ENCODE measurements at regions not wholly inside any gene's neighbourhood (a gene's known extent, or its start where the extent isn't known, plus 50 kb on each side); places are given as distances from the start of the nearest gene placed in this dataset.

DNA sequence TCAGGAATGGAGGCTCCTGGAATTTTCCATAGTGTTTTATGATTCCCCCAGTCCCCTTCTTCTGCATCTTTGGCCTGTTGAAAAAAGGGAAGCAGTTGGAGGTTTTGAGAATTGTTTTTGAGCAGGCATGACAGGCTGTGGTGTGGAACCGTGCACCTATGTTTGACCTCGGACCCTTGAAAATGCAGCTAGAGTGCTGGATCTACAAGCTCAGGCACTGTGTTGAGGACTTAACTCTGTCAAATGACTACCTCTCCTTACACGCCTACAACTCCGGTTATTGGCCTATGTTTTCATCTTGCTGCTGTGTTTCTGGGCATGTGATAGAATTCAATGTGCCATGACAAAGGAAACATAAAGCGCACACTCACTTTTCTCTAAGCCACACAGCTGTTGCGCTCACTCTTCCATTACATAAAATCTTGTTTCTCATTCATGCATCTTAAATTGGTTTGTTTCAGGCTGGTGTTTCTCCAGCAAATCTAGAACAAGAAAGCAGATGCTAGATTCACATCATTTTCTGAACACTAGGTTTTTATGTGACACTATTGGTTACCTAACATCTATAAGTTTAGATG lies 616.6 kb downstream of the FGF9 start:
- H3K36me3 ChIP-seq (ENCODE audit: control insufficient read depth, insufficient read depth, low read length): no peaks in the 10 kb centered on the region
- no peak overlapping the region for H3K4me3 ChIP-seq (ENCODE audit: low read length)
- H3K9me3 ChIP-seq (ENCODE audit: control insufficient read depth, low read length): no peaks in the 10 kb centered on the region
- H3K36me3 Mint-ChIP-seq (ENCODE audit: low read depth): no peaks in the 10 kb centered on the region
- no peak overlapping the region for H3K4me3 Mint-ChIP-seq
- H3K4me1 Mint-ChIP-seq: no peaks in the 10 kb centered on the region
- no peak overlapping the region for H3K27ac ChIP-seq (ENCODE audit: low read depth, low read length)
- H3K27me3 Mint-ChIP-seq (ENCODE audit: insufficient read depth): no peaks in the 10 kb centered on the region
- H3K4me1 ChIP-seq (ENCODE audit: control insufficient read depth, insufficient read depth, low read length): no peaks in the 10 kb centered on the region
- TF ChIP-seq, protein P1, sequence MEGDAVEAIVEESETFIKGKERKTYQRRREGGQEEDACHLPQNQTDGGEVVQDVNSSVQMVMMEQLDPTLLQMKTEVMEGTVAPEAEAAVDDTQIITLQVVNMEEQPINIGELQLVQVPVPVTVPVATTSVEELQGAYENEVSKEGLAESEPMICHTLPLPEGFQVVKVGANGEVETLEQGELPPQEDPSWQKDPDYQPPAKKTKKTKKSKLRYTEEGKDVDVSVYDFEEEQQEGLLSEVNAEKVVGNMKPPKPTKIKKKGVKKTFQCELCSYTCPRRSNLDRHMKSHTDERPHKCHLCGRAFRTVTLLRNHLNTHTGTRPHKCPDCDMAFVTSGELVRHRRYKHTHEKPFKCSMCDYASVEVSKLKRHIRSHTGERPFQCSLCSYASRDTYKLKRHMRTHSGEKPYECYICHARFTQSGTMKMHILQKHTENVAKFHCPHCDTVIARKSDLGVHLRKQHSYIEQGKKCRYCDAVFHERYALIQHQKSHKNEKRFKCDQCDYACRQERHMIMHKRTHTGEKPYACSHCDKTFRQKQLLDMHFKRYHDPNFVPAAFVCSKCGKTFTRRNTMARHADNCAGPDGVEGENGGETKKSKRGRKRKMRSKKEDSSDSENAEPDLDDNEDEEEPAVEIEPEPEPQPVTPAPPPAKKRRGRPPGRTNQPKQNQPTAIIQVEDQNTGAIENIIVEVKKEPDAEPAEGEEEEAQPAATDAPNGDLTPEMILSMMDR (conservative IDR thresholded peaks at IDR 0.05): no peak
- no peaks in the 10 kb centered on the region for H3K27me3 ChIP-seq (ENCODE audit: control insufficient read depth, insufficient read depth, low read length, poor library complexity, severe bottlenecking)
- DNase-seq: no peak
- no peaks in the 10 kb centered on the region for H3K9me3 Mint-ChIP-seq
- H3K27ac Mint-ChIP-seq: no peak overlapping the region
- WGBS, 2 experiments (ENCODE audit: insufficient coverage in 1 of 2, insufficient read length in 1 of 2): 90 to 96% methylated on average over 6 of the region's 6 CpGs
- H3K9ac ChIP-seq (ENCODE audit: extremely low read depth, low read length, poor library complexity, severe bottlenecking): no peak overlapping the region

DNA sequence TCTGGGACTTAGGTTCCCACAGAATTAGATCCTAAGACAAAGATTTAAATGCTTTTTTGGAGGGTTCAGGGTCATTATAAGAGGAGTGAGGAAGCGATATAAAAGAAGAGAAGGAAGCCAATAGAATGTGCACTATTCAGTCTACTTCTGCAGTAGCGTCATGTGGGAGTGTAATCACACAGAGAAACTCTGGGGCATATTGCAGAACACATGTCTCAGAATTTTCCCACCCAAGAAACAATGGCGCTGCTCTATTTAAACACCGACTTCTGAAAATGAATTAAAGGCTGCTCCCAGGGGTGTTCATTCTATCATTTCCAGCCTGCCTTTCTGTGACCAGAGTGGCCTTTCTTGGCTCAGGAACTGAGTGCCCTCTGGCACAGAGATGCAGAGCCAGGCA lies 617.6 kb downstream of the FGF9 start:
- Mint-ChIP-seq H3K4me1 (no peaks in the 10 kb centered on the region), H3K9me3 (no peaks in the 10 kb centered on the region), H3K27me3 (ENCODE audit: insufficient read depth) (no peaks in the 10 kb centered on the region), H3K27ac (no peak overlapping the region), H3K4me3 (no peak overlapping the region), H3K36me3 (ENCODE audit: low read depth) (no peaks in the 10 kb centered on the region)
- Histone ChIP-seq H3K27ac (ENCODE audit: low read depth, low read length) (no peak overlapping the region), H3K27me3 (ENCODE audit: control insufficient read depth, insufficient read depth, low read length, poor library complexity, severe bottlenecking) (no peaks in the 10 kb centered on the region), H3K9me3 (ENCODE audit: control insufficient read depth, low read length) (no peaks in the 10 kb centered on the region), H3K4me3 (ENCODE audit: low read length) (no peak overlapping the region), H3K4me1 (ENCODE audit: control insufficient read depth, insufficient read depth, low read length) (no peaks in the 10 kb centered on the region), H3K36me3 (ENCODE audit: control insufficient read depth, insufficient read depth, low read length) (no peaks in the 10 kb centered on the region), H3K9ac (ENCODE audit: extremely low read depth, low read length, poor library complexity, severe bottlenecking) (no peak overlapping the region)
- TF ChIP-seq, protein P1 (conservative IDR thresholded peaks at IDR 0.05): no peak
- 94 to 98% methylated on average over 4 of the region's 4 CpGs for WGBS, 2 experiments (ENCODE audit: insufficient coverage in 1 of 2, insufficient read length in 1 of 2)
- no peak for DNase-seq

GRCh38 chr13:22289711-22290110 lies 618.8 kb downstream of the FGF9 start:
- no peak overlapping the region for H3K4me3 Mint-ChIP-seq
- 83 to 100% methylated on average over 1 of the region's 2 CpGs for WGBS, 2 experiments (ENCODE audit: insufficient coverage in 1 of 2, insufficient read length in 1 of 2)
- no peaks in the 10 kb centered on the region for H3K9me3 Mint-ChIP-seq
- Histone ChIP-seq H3K4me3 (ENCODE audit: low read length) (no peak overlapping the region), H3K36me3 (ENCODE audit: control insufficient read depth, insufficient read depth, low read length) (no peaks in the 10 kb centered on the region), H3K4me1 (ENCODE audit: control insufficient read depth, insufficient read depth, low read length) (no peaks in the 10 kb centered on the region), H3K27ac (ENCODE audit: low read depth, low read length) (no peak overlapping the region), H3K9me3 (ENCODE audit: control insufficient read depth, low read length) (no peaks in the 10 kb centered on the region), H3K9ac (ENCODE audit: extremely low read depth, low read length, poor library complexity, severe bottlenecking) (no peak overlapping the region), H3K27me3 (ENCODE audit: control insufficient read depth, insufficient read depth, low read length, poor library complexity, severe bottlenecking) (no peaks in the 10 kb centered on the region)
- no peak overlapping the region for H3K27ac Mint-ChIP-seq
- no peak for DNase-seq
- no peaks in the 10 kb centered on the region for H3K27me3 Mint-ChIP-seq (ENCODE audit: insufficient read depth)
- H3K36me3 Mint-ChIP-seq (ENCODE audit: low read depth): no peaks in the 10 kb centered on the region
- H3K4me1 Mint-ChIP-seq: no peaks in the 10 kb centered on the region
- TF ChIP-seq, protein P1 (conservative IDR thresholded peaks at IDR 0.05): no peak
